HepG2 (cell line): ENCODE measurements at regions not wholly inside any gene's neighbourhood (a gene's known extent, or its start where the extent isn't known, plus 50 kb on each side); places are given as distances from the start of the nearest gene placed in this dataset.

Experiments used
- CTCF ChIP-seq: sonication (generic); formaldehyde crosslinking; IDR thresholded peaks from 2 replicates; pipeline ENCODE4 v1.5.0; 2020; ENCODE audit warnings: mild to moderate bottlenecking, missing genetic modification reagents, moderate library complexity
- POLR2A ChIP-seq, 2 experiments: IDR thresholded peaks; 2 replicates each; pipeline ENCODE4 v1.6.1; 2011; ENCODE audit warnings: low read depth in 2 of 2, low read length in 2 of 2, mild to moderate bottlenecking in 1 of 2, moderate library complexity in 1 of 2; ENCODE audit not compliant: insufficient read depth in 1 of 2
- TBL1XR1 ChIP-seq: fragments of 150-350 bp; IDR thresholded peaks from 2 replicates; pipeline ENCODE4 v1.6.1; 2014; ENCODE audit warnings: borderline replicate concordance, low read length; ENCODE audit not compliant: partially characterized antibody
- ZZZ3 ChIP-seq: sonication (generic); formaldehyde crosslinking; IDR thresholded peaks from 2 replicates; pipeline ENCODE4 v1.4.0; 2020; ENCODE audit warnings: missing genetic modification reagents, mild to moderate bottlenecking, borderline replicate concordance
- TF ChIP-seq, protein P1 (sequence below): IDR thresholded peaks from 2 replicates; pipeline ENCODE4 v1.6.1; 2012; ENCODE audit warnings: inconsistent platforms
- TF ChIP-seq, protein P2 (sequence below): sonication (generic); formaldehyde crosslinking; IDR thresholded peaks from 2 replicates; pipeline ENCODE4 v1.4.0; 2020; ENCODE audit warnings: mild to moderate bottlenecking, missing genetic modification reagents, borderline replicate concordance

- TF ChIP-seq, protein P1, sequence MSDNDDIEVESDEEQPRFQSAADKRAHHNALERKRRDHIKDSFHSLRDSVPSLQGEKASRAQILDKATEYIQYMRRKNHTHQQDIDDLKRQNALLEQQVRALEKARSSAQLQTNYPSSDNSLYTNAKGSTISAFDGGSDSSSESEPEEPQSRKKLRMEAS, result no peak
- TF ChIP-seq, protein P2, sequence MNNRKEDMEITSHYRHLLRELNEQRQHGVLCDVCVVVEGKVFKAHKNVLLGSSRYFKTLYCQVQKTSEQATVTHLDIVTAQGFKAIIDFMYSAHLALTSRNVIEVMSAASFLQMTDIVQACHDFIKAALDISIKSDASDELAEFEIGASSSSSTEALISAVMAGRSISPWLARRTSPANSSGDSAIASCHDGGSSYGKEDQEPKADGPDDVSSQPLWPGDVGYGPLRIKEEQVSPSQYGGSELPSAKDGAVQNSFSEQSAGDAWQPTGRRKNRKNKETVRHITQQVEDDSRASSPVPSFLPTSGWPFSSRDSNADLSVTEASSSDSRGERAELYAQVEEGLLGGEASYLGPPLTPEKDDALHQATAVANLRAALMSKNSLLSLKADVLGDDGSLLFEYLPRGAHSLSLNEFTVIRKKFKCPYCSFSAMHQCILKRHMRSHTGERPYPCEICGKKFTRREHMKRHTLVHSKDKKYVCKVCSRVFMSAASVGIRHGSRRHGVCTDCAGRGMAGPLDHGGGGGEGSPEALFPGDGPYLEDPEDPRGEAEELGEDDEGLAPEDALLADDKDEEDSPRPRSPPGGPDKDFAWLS, result no peak
- no peak for TF ChIP-seq TBL1XR1
- TF ChIP-seq CTCF (CRISPR knock-in tag), result no peak
- TF ChIP-seq ZZZ3 (CRISPR knock-in tag), result no peak
- TF ChIP-seq POLR2A (IDR thresholded peaks at IDR 0.05; ENCODE audit: insufficient read depth in 1 of 2, low read depth in 2 of 2, low read length in 2 of 2), result no peak
Observed at GRCh38 chr13:50196118-50196517, 180.9 kb downstream of the KCNRG start.
